ENCODE measurements at regions not wholly inside any gene's neighbourhood (a gene's known extent, or its start where the extent isn't known, plus 50 kb on each side); places are given as distances from the start of the nearest gene placed in this dataset.

- H3K36me3 ChIP-seq, result no peaks in the 10 kb centered on the region
- H3K27ac ChIP-seq, result no peak overlapping the region
- no peak overlapping the region for H3K4me3 ChIP-seq (replicated peaks in 1 of 3)
- no peaks in the 10 kb centered on the region for H3K9me3 ChIP-seq
- TF ChIP-seq CTCF (IDR thresholded peaks at IDR 0.05) (no peak), POLR2A (IDR thresholded peaks at IDR 0.05) (no peak)
- no peak for DNase-seq
- no peaks in the 10 kb centered on the region for H3K4me1 ChIP-seq
- 69 to 70% methylated on average over 3 of the region's 3 CpGs for WGBS, 2 donors
- H3K27me3 ChIP-seq, result no peaks in the 10 kb centered on the region
- intact Hi-C loops (cut with DNase I), result no loop called here
Observed at GRCh38 chr5:98193921-98194760, 579.3 kb upstream of the RGMB start.

GRCh38 chr5:98200726-98201541 lies 572.5 kb upstream of the RGMB start:
- H3K27me3 ChIP-seq, result no peaks in the 10 kb centered on the region
- intact Hi-C loops (cut with DNase I), result no loop called here
- no peaks in the 10 kb centered on the region for H3K36me3 ChIP-seq
- H3K4me3 ChIP-seq (replicated peaks in 1 of 3), result no peak overlapping the region
- H3K9me3 ChIP-seq, result no peaks in the 10 kb centered on the region
- no peaks in the 10 kb centered on the region for H3K4me1 ChIP-seq
- no peak overlapping the region for H3K27ac ChIP-seq
- TF ChIP-seq CTCF (IDR thresholded peaks at IDR 0.05) (no peak), POLR2A (IDR thresholded peaks at IDR 0.05) (no peak)
- 75 to 82% methylated on average over 9 of the region's 9 CpGs for WGBS, 2 donors
- DNase-seq, result no peak

GRCh38 chr5:98204798-98205197 lies 568.7 kb upstream of the RGMB start:
- WGBS, 2 donors, result 87 to 94% methylated on average over 1 of the region's 1 CpG
- H3K27me3 ChIP-seq, result no peaks in the 10 kb centered on the region

GRCh38 chr5:98205691-98206461 lies 567.6 kb upstream of the RGMB start:
- Histone ChIP-seq H3K27ac (no peak overlapping the region), H3K4me3 (replicated peaks in 1 of 3) (no peak overlapping the region)

More at GRCh38 chr5:98204798-98205197, 568.7 kb upstream of the RGMB start:
- intact Hi-C loops (cut with DNase I), result no loop called here
- Histone ChIP-seq H3K4me1 (no peaks in the 10 kb centered on the region), H3K9me3 (no peaks in the 10 kb centered on the region), H3K36me3 (no peaks in the 10 kb centered on the region), H3K27ac (no peak overlapping the region), H3K4me3 (replicated peaks in 1 of 3) (no peak overlapping the region)
- no peak for DNase-seq
- TF ChIP-seq CTCF (IDR thresholded peaks at IDR 0.05), result no peak
- no peak for TF ChIP-seq POLR2A (IDR thresholded peaks at IDR 0.05)

More at GRCh38 chr5:98205691-98206461, 567.6 kb upstream of the RGMB start:
- Histone ChIP-seq H3K4me1 (no peaks in the 10 kb centered on the region), H3K27me3 (no peaks in the 10 kb centered on the region), H3K9me3 (no peaks in the 10 kb centered on the region), H3K36me3 (no peaks in the 10 kb centered on the region)
- DNase-seq, result no peak
- intact Hi-C loops (cut with DNase I), result no loop called here
- TF ChIP-seq POLR2A (IDR thresholded peaks at IDR 0.05), result no peak
- TF ChIP-seq CTCF (IDR thresholded peaks at IDR 0.05), result no peak
- 85 to 91% methylated on average over 2 of the region's 2 CpGs for WGBS, 2 donors
